Fibroblast of mammary gland (primary cell): ENCODE measurements at regions not wholly inside any gene's neighbourhood (a gene's known extent, or its start where the extent isn't known, plus 50 kb on each side); places are given as distances from the start of the nearest gene placed in this dataset.

Experiments
- DNase-seq: peaks from one replicate; pipeline ENCODE4 v3.0.0-alpha.2; 2010; ENCODE audit warnings: low read depth
- H3K4me3 ChIP-seq: 2 replicates; pipeline ENCODE4 v1.5.1; 2011; ENCODE audit warnings: low read depth, mild to moderate bottlenecking, low read length, moderate library complexity; ENCODE audit not compliant: control insufficient read depth
- CTCF ChIP-seq: conservative IDR thresholded peaks from 2 replicates; pipeline ENCODE4 v1.5.1; 2011; ENCODE audit warnings: low read depth, low read length, inconsistent platforms; ENCODE audit not compliant: control insufficient read depth, insufficient read depth

GRCh38 chr10:36647540-36647939 lies 477.9 kb upstream of the ANKRD30A start:
- H3K4me3 ChIP-seq, result no peak overlapping the region
- no peak for DNase-seq
- no peak for TF ChIP-seq CTCF

- TF ChIP-seq CTCF, result no peak
- no peak overlapping the region for H3K4me3 ChIP-seq
- DNase-seq, result peak; percentile 55
Measured at GRCh38 chr10:36640626-36641025, 484.8 kb upstream of the ANKRD30A start.

- H3K4me3 ChIP-seq, result no peak overlapping the region
- DNase-seq, result peak; percentile 2
- TF ChIP-seq CTCF, result no peak
Measured at GRCh38 chr10:36638462-36639155, 486.8 kb upstream of the ANKRD30A start.

DNA sequence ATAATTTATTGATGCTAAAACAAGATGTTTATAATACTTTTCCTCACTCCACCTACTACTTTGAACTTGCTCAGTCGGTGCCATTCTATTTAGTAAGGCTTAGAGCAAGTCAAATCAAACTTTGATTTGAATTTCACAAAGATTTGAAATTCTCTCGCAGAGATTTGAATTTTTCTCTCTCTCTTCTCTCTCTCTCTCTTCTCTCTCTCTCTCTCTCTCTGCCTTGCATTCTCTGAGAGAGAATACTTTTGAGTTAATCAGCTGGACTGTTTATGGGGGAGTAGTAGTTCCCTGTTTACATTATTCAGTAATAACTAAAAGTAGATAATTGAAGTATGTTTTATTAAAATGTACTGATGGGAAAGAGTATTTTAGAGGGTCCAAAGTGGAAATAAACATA lies 488.5 kb upstream of the ANKRD30A start:
- DNase-seq, result no peak
- no peak for TF ChIP-seq CTCF
- H3K4me3 ChIP-seq, result no peak overlapping the region

DNA sequence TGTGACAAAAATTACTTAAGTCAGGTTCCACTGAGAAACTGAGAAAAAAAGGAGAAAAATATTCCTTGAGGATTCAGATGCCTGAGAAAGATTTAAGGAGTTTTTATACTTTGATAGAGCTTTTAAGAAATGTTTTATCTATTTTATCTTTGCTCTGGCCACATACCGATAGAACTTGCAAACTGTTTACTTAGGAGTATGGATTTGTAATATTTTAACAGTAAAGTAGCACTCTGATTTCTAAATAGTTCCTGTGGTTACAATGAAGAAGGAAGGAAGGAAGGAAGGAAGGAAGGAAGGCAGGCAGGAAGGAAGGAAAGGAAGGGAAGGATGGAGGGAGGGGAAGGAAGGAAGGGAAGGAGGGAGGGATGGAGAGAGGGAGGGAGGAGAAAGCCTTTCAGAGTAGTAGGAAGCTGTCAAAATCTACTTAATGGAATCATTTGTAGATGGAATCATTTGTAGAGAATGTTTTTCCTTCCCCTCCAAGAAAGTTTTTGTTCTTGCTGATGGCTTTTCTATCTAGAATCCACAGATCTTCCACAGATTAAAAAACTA lies 489.0 kb upstream of the ANKRD30A start:
- no peak for DNase-seq
- no peak overlapping the region for H3K4me3 ChIP-seq
- no peak for TF ChIP-seq CTCF

DNA sequence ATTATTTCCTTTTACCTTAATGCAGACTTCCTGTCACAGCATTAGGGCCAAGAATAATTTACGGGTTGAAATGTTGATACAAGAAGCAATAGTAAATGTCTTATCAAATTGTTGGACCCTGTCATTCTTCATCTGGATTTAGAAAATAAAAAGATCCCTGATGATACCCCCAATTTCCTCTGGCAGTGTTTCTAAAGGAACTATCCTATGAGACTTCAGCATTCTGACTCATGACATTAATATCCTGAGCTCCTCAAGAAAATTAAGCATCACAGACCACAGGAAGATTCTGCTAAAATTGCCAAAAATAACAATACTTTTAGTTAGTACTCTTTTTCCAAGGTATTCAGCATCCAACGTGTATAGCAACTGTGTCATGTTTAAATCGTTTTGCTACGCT lies 490.5 kb upstream of the ANKRD30A start:
- DNase-seq, result peak; percentile 68
- no peak for TF ChIP-seq CTCF

DNA sequence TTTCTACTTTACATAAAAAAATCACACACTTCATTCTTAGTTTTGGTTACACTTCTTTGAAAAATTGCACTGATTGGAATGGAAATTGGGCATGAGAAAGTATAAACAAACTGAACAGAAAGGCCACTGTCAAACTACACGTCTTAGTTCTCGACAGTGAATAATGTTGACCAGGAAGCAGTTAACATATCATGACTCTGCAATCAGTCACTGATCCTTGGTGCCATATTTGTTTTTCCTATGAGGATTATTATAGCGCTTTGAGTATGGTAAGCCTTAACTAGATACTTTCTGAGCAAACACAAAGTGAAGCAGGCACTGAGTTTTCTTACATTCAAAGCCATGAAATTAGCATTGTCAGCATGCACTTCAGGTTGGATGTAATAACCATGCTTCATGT lies 495.1 kb upstream of the ANKRD30A start:
- no peak for TF ChIP-seq CTCF

More for the DNA sequence above, 490.5 kb upstream of the ANKRD30A start:
- no peak overlapping the region for H3K4me3 ChIP-seq

More for the DNA sequence above, 495.1 kb upstream of the ANKRD30A start:
- no peak for DNase-seq
- no peak overlapping the region for H3K4me3 ChIP-seq
